Esophagus muscularis mucosa (tissue), 4 donors: ENCODE measurements at regions not wholly inside any gene's neighbourhood (a gene's known extent, or its start where the extent isn't known, plus 50 kb on each side); places are given as distances from the start of the nearest gene placed in this dataset.

ENCODE experiments used
- DNase-seq: peaks from one replicate; pipeline ENCODE4 v3.0.0-alpha.2; 2017; ENCODE audit errors: extremely low spot score
- H3K27ac ChIP-seq, 4 donors: fragments of 200-600 bp; sonication (generic); replicated peaks in 1 of 4; 1 replicate in 3 of 4; 2 replicates in 1 of 4; pipeline ENCODE4 v1.5.1; 2016 to 2019; ENCODE audit warnings: mild to moderate bottlenecking in 1 of 4
- H3K27me3 ChIP-seq, 4 donors: fragments of 200-600 bp; sonication (generic); one replicate each; pipeline versions ENCODE4 v1.5.1 to v1.6.0; 2016 to 2019
- H3K36me3 ChIP-seq, 4 donors: fragments of 200-600 bp; sonication (generic); one replicate each; pipeline ENCODE4 v1.5.1; 2016 to 2019
- H3K4me1 ChIP-seq, 4 donors: fragments of 200-600 bp; sonication (generic); one replicate each; pipeline ENCODE4 v1.5.1; 2016 to 2019
- H3K4me3 ChIP-seq, 4 donors: fragments of 200-600 bp; sonication (generic); 1 replicate in 2 of 4; 2 replicates in 2 of 4; pipeline ENCODE4 v1.5.1; 2016 to 2019; ENCODE audit warnings: mild to moderate bottlenecking in 4 of 4, moderate library complexity in 1 of 4
- H3K9me3 ChIP-seq, 4 donors: fragments of 200-600 bp; sonication (generic); 1 replicate in 3 of 4; 2 replicates in 1 of 4; pipeline ENCODE4 v1.5.1; 2016 to 2019
- EP300 ChIP-seq: sonication (generic); formaldehyde crosslinking; IDR thresholded peaks from one replicate; pipeline ENCODE4 v1.6.1; 2017; ENCODE audit warnings: antibody characterized with exemption
- POLR2A ChIP-seq: fragments of 450-650 bp; IDR thresholded peaks from one replicate; pipeline ENCODE4 v1.6.1; 2017; ENCODE audit warnings: antibody characterized with exemption, moderate library complexity, mild to moderate bottlenecking, low read depth
- POLR2AphosphoS5 ChIP-seq, 2 donors: sonication (generic); formaldehyde crosslinking; IDR thresholded peaks; one replicate each; pipeline ENCODE4 v1.6.1; 2017; ENCODE audit warnings: antibody characterized with exemption in 2 of 2
- WGBS: methylation state at CpG from one replicate; pipeline ENCODE4 v1.1.5; 2018; 5-methylcytosine and 5-hydroxymethylcytosine counted together
- intact Hi-C: fragments of 100-400 bp; cut with DNase I; formaldehyde crosslinking; loops from one replicate; pipeline ENCODE4 v1.15.1; 2023
- TF ChIP-seq, protein P1 (sequence below), 3 experiments: fragments of 200-600 bp in 2 of 3; fragments of 450-650 bp in 1 of 3; sonication (generic) in 2 of 3; IDR thresholded peaks; one replicate each; pipeline ENCODE4 v1.5.1; 2017 to 2019; ENCODE audit warnings: antibody characterized with exemption in 3 of 3, mild to moderate bottlenecking in 2 of 3, moderate library complexity in 1 of 3

- intact Hi-C loops, result no loop called here
- Histone ChIP-seq H3K4me3 (no peak overlapping the region), H3K9me3 (no peaks in the 10 kb centered on the region), H3K27ac (no peak overlapping the region), H3K27me3 (no peaks in the 10 kb centered on the region), H3K4me1 (peaks cover 0 to 7% (median 6%) of the 10 kb centered on the region in 4 donors), H3K36me3 (no peaks in the 10 kb centered on the region)
- WGBS, result 66% methylated on average over 5 of the region's 5 CpGs
- TF ChIP-seq EP300 (no peak), POLR2AphosphoS5 (IDR thresholded peaks at IDR 0.05) (no peak), POLR2A (no peak)
- TF ChIP-seq, protein P1, sequence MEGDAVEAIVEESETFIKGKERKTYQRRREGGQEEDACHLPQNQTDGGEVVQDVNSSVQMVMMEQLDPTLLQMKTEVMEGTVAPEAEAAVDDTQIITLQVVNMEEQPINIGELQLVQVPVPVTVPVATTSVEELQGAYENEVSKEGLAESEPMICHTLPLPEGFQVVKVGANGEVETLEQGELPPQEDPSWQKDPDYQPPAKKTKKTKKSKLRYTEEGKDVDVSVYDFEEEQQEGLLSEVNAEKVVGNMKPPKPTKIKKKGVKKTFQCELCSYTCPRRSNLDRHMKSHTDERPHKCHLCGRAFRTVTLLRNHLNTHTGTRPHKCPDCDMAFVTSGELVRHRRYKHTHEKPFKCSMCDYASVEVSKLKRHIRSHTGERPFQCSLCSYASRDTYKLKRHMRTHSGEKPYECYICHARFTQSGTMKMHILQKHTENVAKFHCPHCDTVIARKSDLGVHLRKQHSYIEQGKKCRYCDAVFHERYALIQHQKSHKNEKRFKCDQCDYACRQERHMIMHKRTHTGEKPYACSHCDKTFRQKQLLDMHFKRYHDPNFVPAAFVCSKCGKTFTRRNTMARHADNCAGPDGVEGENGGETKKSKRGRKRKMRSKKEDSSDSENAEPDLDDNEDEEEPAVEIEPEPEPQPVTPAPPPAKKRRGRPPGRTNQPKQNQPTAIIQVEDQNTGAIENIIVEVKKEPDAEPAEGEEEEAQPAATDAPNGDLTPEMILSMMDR (IDR thresholded peaks at IDR 0.05), result no peak
- no peak for DNase-seq
These were observed 490.5 kb downstream of the ZNF385D start for GRCh38 chr3:21260507-21260906.

- intact Hi-C loops, result no loop called here
- H3K27me3 ChIP-seq, result no peaks in the 10 kb centered on the region
- 30% methylated on average over 3 of the region's 3 CpGs for WGBS
These were observed 491.1 kb downstream of the ZNF385D start for GRCh38 chr3:21259896-21260295.

GRCh38 chr3:21256932-21257331, 494.1 kb downstream of the ZNF385D start:
- no peak for TF ChIP-seq EP300

More at GRCh38 chr3:21259896-21260295, 491.1 kb downstream of the ZNF385D start:
- no peak overlapping the region for H3K4me3 ChIP-seq
- H3K27ac ChIP-seq, result no peak overlapping the region
- TF ChIP-seq POLR2AphosphoS5 (IDR thresholded peaks at IDR 0.05), result no peak
- TF ChIP-seq, protein P1 (IDR thresholded peaks at IDR 0.05), result no peak
- TF ChIP-seq EP300, result no peak
- no peak for TF ChIP-seq POLR2A
- no peak for DNase-seq
- no peaks in the 10 kb centered on the region for H3K36me3 ChIP-seq
- H3K4me1 ChIP-seq, result peaks cover 0 to 7% (median 6%) of the 10 kb centered on the region in 4 donors
- H3K9me3 ChIP-seq, result no peaks in the 10 kb centered on the region

GRCh38 chr3:21238661-21239060, 512.3 kb downstream of the ZNF385D start:
- H3K9me3 ChIP-seq, result no peaks in the 10 kb centered on the region
- H3K36me3 ChIP-seq, result no peaks in the 10 kb centered on the region
- H3K4me1 ChIP-seq, result peaks cover 0 to 9% (median 7%) of the 10 kb centered on the region in 4 donors
- TF ChIP-seq POLR2AphosphoS5 (IDR thresholded peaks at IDR 0.05) (no peak), EP300 (no peak), POLR2A (no peak)
- TF ChIP-seq, protein P1 (IDR thresholded peaks at IDR 0.05), result no peak
- H3K27me3 ChIP-seq, result no peaks in the 10 kb centered on the region
- H3K27ac ChIP-seq, result no peak overlapping the region
- DNase-seq, result no peak
- H3K4me3 ChIP-seq, result no peak overlapping the region
- intact Hi-C loops, result no loop called here
- 75% methylated on average over 2 of the region's 2 CpGs for WGBS

More at GRCh38 chr3:21256932-21257331, 494.1 kb downstream of the ZNF385D start:
- Histone ChIP-seq H3K4me3 (no peak overlapping the region), H3K4me1 (peaks cover 0 to 7% (median 6%) of the 10 kb centered on the region in 4 donors), H3K9me3 (no peaks in the 10 kb centered on the region), H3K27me3 (no peaks in the 10 kb centered on the region), H3K36me3 (no peaks in the 10 kb centered on the region), H3K27ac (no peak overlapping the region)
- DNase-seq, result no peak
- 46% methylated on average over 1 of the region's 1 CpG for WGBS
- intact Hi-C loops, result no loop called here

- TF ChIP-seq POLR2A (no peak), POLR2AphosphoS5 (IDR thresholded peaks at IDR 0.05) (no peak), EP300 (no peak)
- TF ChIP-seq, protein P1 (IDR thresholded peaks at IDR 0.05), result no peak
- Histone ChIP-seq H3K4me1 (peaks cover 0 to 9% (median 7%) of the 10 kb centered on the region in 4 donors), H3K36me3 (no peaks in the 10 kb centered on the region), H3K9me3 (no peaks in the 10 kb centered on the region), H3K27me3 (no peaks in the 10 kb centered on the region), H3K27ac (no peak overlapping the region), H3K4me3 (no peak overlapping the region)
- 84% methylated on average over 1 of the region's 1 CpG for WGBS
- intact Hi-C loops, result no loop called here
- DNase-seq, result no peak
These were observed 513.4 kb downstream of the ZNF385D start for GRCh38 chr3:21237638-21238037.
